Lower lobe of right lung (tissue), 2 donors: ENCODE measurements at regions not wholly inside any gene's neighbourhood (a gene's known extent, or its start where the extent isn't known, plus 50 kb on each side); places are given as distances from the start of the nearest gene placed in this dataset.

Source experiments
- ATAC-seq, 2 donors: fragments of 200-7000 bp; cut with Tn5 transposase; one replicate each; pipeline ENCODE4 v1.9.1; 2020 to 2022; ENCODE audit warnings: mild to moderate bottlenecking in 2 of 2, moderate library complexity in 2 of 2
- DNase-seq: peaks from one replicate; pipeline ENCODE4 v3.0.0-alpha.2; 2020
- H3K27ac ChIP-seq: fragments of 200-600 bp; one replicate; pipeline ENCODE4 v1.8.0; 2022
- H3K27me3 ChIP-seq: fragments of 200-600 bp; one replicate; pipeline ENCODE4 v1.8.0; 2022; ENCODE audit warnings: low read depth
- H3K36me3 ChIP-seq: fragments of 200-600 bp; one replicate; pipeline ENCODE4 v1.8.0; 2022; ENCODE audit warnings: mild to moderate bottlenecking
- H3K4me1 ChIP-seq: fragments of 200-600 bp; one replicate; pipeline ENCODE4 v1.8.0; 2022
- H3K4me3 ChIP-seq: fragments of 200-600 bp; one replicate; pipeline ENCODE4 v1.8.0; 2022; ENCODE audit warnings: mild to moderate bottlenecking
- H3K9me3 ChIP-seq: fragments of 200-600 bp; one replicate; pipeline ENCODE4 v1.8.0; 2022
- intact Hi-C: fragments of 100-400 bp; cut with DNase I; formaldehyde crosslinking; loops from one replicate; pipeline ENCODE4 v1.11.0; 2022
- TF ChIP-seq, protein P1 (sequence below): fragments of 200-600 bp; IDR thresholded peaks from one replicate; pipeline ENCODE4 v1.8.0; 2022; ENCODE audit warnings: antibody characterized with exemption, mild to moderate bottlenecking
- donor health status: DM: no; HTN: yes; CAD: no; lungs with severe emphysema.

DNA sequence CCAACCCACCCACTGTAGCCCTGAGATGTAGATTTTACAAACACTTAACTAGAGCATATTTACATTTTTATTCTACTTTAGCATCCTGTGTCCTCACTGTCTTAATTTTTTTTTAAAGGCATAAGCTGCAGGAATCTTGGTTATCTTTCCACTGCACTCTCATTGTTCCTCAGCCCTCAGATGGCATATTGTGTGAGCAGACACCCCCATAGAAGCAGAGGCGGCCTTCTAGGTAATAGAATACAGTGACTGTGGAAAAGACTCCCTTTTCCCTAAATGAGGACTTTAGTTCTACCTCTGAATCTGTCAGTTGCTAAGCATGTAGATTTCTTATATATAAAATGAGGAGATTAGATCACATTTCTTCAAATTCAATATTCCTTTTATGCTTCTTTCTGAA, 543.5 kb upstream of the SPHKAP start:
- Histone ChIP-seq H3K27me3 (no peaks in the 10 kb centered on the region), H3K27ac (no peak overlapping the region), H3K36me3 (no peaks in the 10 kb centered on the region), H3K9me3 (no peaks in the 10 kb centered on the region), H3K4me3 (no peak overlapping the region), H3K4me1 (no peaks in the 10 kb centered on the region)
- DNase-seq = no peak
- ATAC-seq = no peak
- intact Hi-C loops = no loop called here
- TF ChIP-seq, protein P1, sequence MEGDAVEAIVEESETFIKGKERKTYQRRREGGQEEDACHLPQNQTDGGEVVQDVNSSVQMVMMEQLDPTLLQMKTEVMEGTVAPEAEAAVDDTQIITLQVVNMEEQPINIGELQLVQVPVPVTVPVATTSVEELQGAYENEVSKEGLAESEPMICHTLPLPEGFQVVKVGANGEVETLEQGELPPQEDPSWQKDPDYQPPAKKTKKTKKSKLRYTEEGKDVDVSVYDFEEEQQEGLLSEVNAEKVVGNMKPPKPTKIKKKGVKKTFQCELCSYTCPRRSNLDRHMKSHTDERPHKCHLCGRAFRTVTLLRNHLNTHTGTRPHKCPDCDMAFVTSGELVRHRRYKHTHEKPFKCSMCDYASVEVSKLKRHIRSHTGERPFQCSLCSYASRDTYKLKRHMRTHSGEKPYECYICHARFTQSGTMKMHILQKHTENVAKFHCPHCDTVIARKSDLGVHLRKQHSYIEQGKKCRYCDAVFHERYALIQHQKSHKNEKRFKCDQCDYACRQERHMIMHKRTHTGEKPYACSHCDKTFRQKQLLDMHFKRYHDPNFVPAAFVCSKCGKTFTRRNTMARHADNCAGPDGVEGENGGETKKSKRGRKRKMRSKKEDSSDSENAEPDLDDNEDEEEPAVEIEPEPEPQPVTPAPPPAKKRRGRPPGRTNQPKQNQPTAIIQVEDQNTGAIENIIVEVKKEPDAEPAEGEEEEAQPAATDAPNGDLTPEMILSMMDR = no peak

DNA sequence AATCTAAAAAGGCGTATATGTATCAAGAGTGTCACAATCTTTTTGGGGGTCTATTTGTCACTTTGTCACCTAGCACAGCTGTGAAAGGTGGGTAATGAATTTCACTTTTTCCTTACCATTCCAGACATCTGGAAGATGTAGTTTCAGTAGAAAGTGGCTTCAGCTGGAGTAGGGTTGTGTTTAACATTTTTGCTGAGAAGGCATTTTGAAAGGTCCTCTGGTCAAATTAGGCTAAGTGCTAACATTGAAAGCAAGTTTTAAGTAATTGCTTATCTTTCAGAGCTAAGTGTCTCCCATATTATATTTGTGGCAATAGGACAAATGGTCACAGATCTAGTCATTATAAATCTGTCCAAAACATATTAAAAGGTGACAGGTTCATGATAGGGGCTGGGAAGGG, 542.1 kb upstream of the SPHKAP start:
- Histone ChIP-seq H3K27ac (no peak overlapping the region), H3K9me3 (no peaks in the 10 kb centered on the region), H3K36me3 (no peaks in the 10 kb centered on the region), H3K27me3 (no peaks in the 10 kb centered on the region), H3K4me1 (no peaks in the 10 kb centered on the region), H3K4me3 (no peak overlapping the region)
- no peak for ATAC-seq
- no peak for DNase-seq
- TF ChIP-seq, protein P1 = no peak
- intact Hi-C loops = no loop called here

DNA sequence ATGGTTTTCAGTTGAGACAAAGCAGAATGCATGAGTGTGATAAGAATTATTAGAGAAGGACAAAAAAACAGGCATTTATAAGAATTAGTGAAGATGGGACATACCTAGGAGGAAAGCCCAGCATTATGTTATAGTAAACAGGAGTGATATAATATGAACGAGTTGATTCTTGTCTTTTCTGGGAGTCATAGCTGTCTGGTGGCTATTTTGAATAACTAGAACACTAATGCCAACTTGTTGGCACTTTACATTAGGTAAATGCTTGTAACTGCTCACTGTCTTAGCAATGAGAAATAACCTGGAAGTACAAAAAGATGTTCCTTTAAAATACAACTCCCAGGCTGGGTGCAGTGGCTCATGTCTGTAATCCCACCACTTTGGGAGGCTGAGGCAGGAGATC, 540.8 kb upstream of the SPHKAP start:
- DNase-seq (no peak), ATAC-seq (no peak)
- intact Hi-C loops = no loop called here
- TF ChIP-seq, protein P1 = no peak
- H3K27ac ChIP-seq = no peak overlapping the region
- no peaks in the 10 kb centered on the region for H3K4me1 ChIP-seq
- H3K4me3 ChIP-seq = no peak overlapping the region
- no peaks in the 10 kb centered on the region for H3K27me3 ChIP-seq
- H3K9me3 ChIP-seq = no peaks in the 10 kb centered on the region
- H3K36me3 ChIP-seq = no peaks in the 10 kb centered on the region

DNA sequence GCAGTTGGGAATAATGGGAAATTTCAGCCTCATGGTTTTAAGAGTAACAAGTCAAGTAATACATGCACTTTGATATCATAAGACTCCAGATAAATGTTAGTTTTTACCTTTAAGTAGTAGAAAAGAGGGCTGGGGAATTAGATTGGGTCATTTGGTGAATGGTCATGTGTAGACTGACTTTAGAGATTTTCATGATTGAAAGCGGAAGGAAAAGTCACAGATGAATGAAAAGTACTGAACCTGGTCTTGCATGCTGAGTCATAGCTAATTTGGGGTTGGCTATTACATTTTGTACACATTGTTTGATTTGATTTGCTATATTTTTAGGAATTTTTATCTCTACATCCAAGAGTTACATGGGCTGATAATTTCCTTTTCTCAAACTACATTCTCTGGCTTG, 539.4 kb upstream of the SPHKAP start:
- Histone ChIP-seq H3K4me3 (no peak overlapping the region), H3K9me3 (no peaks in the 10 kb centered on the region), H3K27me3 (no peaks in the 10 kb centered on the region), H3K27ac (no peak overlapping the region), H3K36me3 (no peaks in the 10 kb centered on the region), H3K4me1 (no peaks in the 10 kb centered on the region)
- TF ChIP-seq, protein P1 = no peak
- intact Hi-C loops = no loop called here
- ATAC-seq (no peak), DNase-seq (no peak)

DNA sequence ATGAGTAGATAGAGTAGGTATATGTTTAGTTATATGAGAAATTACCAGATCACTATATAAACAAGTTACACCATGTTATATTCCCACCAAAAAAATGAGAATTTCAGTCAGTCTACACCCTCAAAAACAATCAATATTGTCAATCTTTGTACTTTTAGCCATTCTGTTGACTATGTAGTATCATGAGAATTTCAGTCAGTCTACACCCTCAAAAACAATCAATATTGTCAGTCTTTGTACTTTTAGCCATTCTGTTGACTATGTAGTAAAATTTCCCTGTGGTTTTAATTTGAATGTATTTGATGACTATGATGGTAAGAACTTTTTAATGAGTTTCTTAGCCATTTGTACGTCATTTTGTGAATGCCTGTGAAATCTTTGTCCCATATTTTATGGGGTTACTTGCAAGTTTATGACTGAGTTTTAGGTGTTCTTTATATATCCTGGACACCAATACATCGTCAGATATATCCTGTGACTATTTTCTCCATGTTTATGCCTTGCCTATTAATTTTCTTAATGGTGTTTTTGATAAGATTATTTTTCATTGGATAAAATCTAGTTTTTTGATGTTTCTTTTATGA, 528.4 kb upstream of the SPHKAP start:
- Histone ChIP-seq H3K36me3 (no peaks in the 10 kb centered on the region), H3K27ac (no peak overlapping the region), H3K27me3 (no peaks in the 10 kb centered on the region), H3K4me3 (no peak overlapping the region), H3K9me3 (no peaks in the 10 kb centered on the region), H3K4me1 (no peaks in the 10 kb centered on the region)
- TF ChIP-seq, protein P1 = no peak
- intact Hi-C loops = no loop called here
- ATAC-seq (no peak), DNase-seq (no peak)

DNA sequence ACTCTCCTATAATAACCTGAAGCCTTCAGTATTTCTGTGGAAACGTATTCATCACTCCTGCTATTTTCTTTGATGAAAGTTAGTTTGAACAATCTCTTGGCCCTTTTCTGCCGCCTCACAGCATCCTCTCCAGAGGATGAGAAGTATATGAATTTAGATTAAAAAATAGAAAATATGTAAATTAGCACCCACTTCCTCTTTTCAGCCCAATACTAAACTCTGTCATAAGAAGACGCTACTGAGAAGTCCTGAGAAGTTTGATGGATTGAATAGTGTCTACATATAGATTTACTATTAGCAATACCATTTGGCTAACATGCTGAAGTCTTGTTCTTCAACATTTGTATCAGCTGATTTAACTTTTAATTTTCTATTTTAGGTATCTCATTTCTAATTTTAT, 526.4 kb upstream of the SPHKAP start:
- no peaks in the 10 kb centered on the region for H3K9me3 ChIP-seq
- no peaks in the 10 kb centered on the region for H3K36me3 ChIP-seq
- H3K27me3 ChIP-seq = no peaks in the 10 kb centered on the region
- intact Hi-C loops = no loop called here
- no peak overlapping the region for H3K4me3 ChIP-seq
- H3K4me1 ChIP-seq = no peaks in the 10 kb centered on the region
- TF ChIP-seq, protein P1 = no peak
- ATAC-seq (no peak), DNase-seq (no peak)
- H3K27ac ChIP-seq = no peak overlapping the region
